ENCODE measurements at regions not wholly inside any gene's neighbourhood (a gene's known extent, or its start where the extent isn't known, plus 50 kb on each side); places are given as distances from the start of the nearest gene placed in this dataset.

GRCh38 chr5:125209650-125210049 is 463.2 kb upstream of the ZNF608 start:
- in situ Hi-C loops (cut with HindIII; ENCODE audit: low pct_unique_long_range_greater_than_20kb, low sequenced_read_pairs) (no loop called here), intact Hi-C loops (cut with micrococcal nuclease; ENCODE audit: unreplicated experiment) (no loop called here)
- ATAC-seq, result no peak
- no peaks in the 10 kb centered on the region for H3K27me3 ChIP-seq (ENCODE audit: control insufficient read depth, insufficient read depth, low read length)
- TF ChIP-seq TCF7L2 (IDR thresholded peaks at IDR 0.05; ENCODE audit: low read depth, low read length), result no peak
- TF ChIP-seq, protein P1, sequence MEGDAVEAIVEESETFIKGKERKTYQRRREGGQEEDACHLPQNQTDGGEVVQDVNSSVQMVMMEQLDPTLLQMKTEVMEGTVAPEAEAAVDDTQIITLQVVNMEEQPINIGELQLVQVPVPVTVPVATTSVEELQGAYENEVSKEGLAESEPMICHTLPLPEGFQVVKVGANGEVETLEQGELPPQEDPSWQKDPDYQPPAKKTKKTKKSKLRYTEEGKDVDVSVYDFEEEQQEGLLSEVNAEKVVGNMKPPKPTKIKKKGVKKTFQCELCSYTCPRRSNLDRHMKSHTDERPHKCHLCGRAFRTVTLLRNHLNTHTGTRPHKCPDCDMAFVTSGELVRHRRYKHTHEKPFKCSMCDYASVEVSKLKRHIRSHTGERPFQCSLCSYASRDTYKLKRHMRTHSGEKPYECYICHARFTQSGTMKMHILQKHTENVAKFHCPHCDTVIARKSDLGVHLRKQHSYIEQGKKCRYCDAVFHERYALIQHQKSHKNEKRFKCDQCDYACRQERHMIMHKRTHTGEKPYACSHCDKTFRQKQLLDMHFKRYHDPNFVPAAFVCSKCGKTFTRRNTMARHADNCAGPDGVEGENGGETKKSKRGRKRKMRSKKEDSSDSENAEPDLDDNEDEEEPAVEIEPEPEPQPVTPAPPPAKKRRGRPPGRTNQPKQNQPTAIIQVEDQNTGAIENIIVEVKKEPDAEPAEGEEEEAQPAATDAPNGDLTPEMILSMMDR (IDR thresholded peaks at IDR 0.05), result no peak
- no peak for TF ChIP-seq POLR2AphosphoS5 (IDR thresholded peaks at IDR 0.05; ENCODE audit: low read depth, low read length)
- no peak for TF ChIP-seq REST (IDR thresholded peaks at IDR 0.05; ENCODE audit: insufficient read depth in 1 of 2, low read depth in 2 of 2, low read length in 1 of 2)
- TF ChIP-seq SIN3A (IDR thresholded peaks at IDR 0.05; ENCODE audit: borderline replicate concordance, insufficient read depth, low read depth, low read length), result no peak
- no TSS peak for BruUV-seq (replicated peaks)
- no peaks in the 10 kb centered on the region for H3K9me3 ChIP-seq (ENCODE audit: control insufficient read depth, insufficient read depth, low read depth, low read length)
- H3K4me1 ChIP-seq (ENCODE audit: control insufficient read depth, insufficient read depth, low read length), result no peaks in the 10 kb centered on the region
- DNase-seq (ENCODE audit: low read depth, low spot score), result no peak
- ChIA-PET CTCF (no interaction called here), POLR2A (interaction anchor here (0.6 kb wide), 1 partner anchor 630 kb away, joined by 5 read pairs; no protein-coding TSS in a partner anchor)
- H3K36me3 ChIP-seq (ENCODE audit: control insufficient read depth, insufficient read depth, low read length), result no peaks in the 10 kb centered on the region
- H3K4me3 ChIP-seq (ENCODE audit: low read depth in 2 of 2, low read length in 2 of 2), result no peak overlapping the region
- no peak overlapping the region for H3K27ac ChIP-seq (ENCODE audit: low read length)

- H3K4me3 ChIP-seq (ENCODE audit: low read depth in 2 of 2, low read length in 2 of 2), result no peak overlapping the region
- TF ChIP-seq TCF7L2 (IDR thresholded peaks at IDR 0.05; ENCODE audit: low read depth, low read length) (no peak), POLR2AphosphoS5 (IDR thresholded peaks at IDR 0.05; ENCODE audit: low read depth, low read length) (no peak), REST (IDR thresholded peaks at IDR 0.05; ENCODE audit: insufficient read depth in 1 of 2, low read depth in 2 of 2, low read length in 1 of 2) (no peak), SIN3A (IDR thresholded peaks at IDR 0.05; ENCODE audit: borderline replicate concordance, insufficient read depth, low read depth, low read length) (no peak)
- TF ChIP-seq, protein P1 (IDR thresholded peaks at IDR 0.05), result no peak
- DNase-seq (ENCODE audit: low read depth, low spot score) (no peak), ATAC-seq (no peak)
- BruUV-seq (replicated peaks), result no TSS peak
- no peak overlapping the region for H3K27ac ChIP-seq (ENCODE audit: low read length)
- intact Hi-C loops (cut with micrococcal nuclease; ENCODE audit: unreplicated experiment), result no loop called here
- no peaks in the 10 kb centered on the region for H3K27me3 ChIP-seq (ENCODE audit: control insufficient read depth, insufficient read depth, low read length)
- no peaks in the 10 kb centered on the region for H3K4me1 ChIP-seq (ENCODE audit: control insufficient read depth, insufficient read depth, low read length)
- in situ Hi-C loops (cut with HindIII; ENCODE audit: low pct_unique_long_range_greater_than_20kb, low sequenced_read_pairs), result no loop called here
- ChIA-PET POLR2A (no interaction called here), CTCF (no interaction called here)
- no peaks in the 10 kb centered on the region for H3K9me3 ChIP-seq (ENCODE audit: control insufficient read depth, insufficient read depth, low read depth, low read length)
- H3K36me3 ChIP-seq (ENCODE audit: control insufficient read depth, insufficient read depth, low read length), result no peaks in the 10 kb centered on the region
Measured at GRCh38 chr5:125210242-125210947, 464.0 kb upstream of the ZNF608 start.
